Hepatic stellate cell (primary cell): ENCODE measurements at regions not wholly inside any gene's neighbourhood (a gene's known extent, or its start where the extent isn't known, plus 50 kb on each side); places are given as distances from the start of the nearest gene placed in this dataset.

Experiments
- DNase-seq: peaks from one replicate; pipeline ENCODE4 v3.0.0; 2011; ENCODE audit warnings: low spot score

DNA sequence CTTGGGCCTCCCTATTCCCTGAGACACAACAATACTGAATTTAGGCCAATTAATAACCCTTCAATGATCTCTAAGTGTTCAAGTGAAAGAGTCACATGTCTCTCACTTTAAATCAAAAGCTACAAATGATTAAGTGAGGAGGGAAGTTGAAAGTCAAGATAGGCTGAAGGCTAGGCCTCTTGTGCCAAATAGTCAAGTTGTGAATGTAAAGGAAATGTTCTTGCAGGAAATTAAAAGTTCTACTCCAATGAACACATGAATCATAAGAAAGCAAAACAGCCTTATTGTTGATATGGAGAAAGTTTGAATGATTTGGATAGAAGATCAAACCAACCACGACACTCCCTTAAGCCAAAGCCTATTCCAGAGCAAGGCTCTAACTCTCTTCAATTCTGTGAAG lies 286.9 kb downstream of the MEIS1 start:
- no peak for DNase-seq

DNA sequence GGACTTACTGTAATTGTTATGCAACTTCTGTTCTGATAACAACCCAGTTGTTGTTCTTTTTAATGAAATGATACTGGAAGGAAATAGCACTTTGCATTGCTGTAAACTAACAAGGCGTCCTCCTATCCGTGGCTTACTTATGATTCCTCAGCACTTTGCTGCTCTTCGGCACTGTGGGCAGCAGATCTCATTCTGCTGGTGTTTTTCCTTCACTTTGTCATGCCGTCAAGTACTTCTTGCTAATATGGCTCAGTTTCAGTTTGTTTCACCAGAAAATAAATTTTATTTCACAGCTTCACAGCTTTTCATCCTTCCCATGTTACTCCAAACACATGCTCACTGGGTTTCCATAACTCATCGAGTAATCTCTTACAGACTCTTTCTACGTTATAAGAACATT lies 289.3 kb downstream of the MEIS1 start:
- no peak for DNase-seq

DNA sequence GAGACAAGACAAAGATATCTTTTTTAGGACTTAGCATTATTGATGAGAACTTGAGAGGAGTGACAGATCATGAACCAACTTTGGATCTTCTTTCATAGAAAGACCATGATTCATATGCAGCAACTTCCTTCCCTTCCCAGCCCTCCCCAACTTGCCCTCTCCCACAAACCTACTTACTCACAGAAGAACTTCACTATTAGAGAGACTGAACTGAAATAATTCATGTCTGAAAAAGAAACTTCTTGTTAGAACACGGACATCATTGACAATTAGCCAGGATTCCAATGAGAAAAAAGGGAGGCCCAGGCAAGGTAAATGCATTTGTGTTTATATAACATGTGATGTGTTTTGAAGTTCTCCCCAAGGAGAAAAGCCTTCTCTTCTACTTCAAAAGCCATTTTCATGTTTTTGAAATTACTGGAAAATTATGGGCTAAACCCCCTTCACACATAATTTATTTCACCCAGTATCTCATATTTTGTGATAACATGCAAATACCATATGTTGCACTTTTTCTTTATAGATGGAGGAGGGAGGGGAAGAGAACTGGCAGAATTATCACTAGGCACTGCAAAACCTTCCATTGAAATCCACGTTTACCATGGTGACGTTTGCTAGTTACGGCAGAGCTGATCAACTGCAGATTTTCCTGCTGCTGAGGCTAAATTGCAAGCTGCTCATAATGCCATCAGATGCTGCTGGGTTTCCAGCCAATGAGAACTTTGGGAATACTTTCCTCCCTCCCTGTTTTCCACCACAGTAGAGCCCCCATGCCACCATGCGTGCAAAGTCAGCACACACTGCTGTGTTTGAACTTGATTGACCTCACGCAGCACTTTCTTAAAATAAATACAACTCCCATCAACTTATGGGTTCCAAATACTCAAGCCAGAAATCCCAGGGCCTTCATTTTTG lies 294.7 kb downstream of the MEIS1 start:
- no peak for DNase-seq

DNA sequence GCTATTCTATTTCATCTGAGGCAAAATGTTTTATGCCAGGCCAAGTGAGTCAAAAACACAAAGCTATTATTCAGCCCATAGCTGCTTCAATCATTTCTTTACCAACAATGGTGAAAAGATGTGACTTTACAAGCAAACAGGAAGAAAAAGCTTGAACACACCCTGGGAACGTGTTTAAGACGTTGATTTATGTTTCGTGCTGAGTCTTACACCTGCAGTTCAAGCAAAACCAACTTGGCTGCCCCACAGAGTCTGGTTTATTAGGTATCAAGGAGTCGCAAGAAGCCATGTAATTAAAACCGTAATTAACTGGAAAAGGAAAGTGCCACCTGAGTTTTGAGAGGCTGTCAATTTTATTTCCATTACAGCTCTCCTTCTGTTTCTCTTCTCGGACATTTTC lies 295.5 kb downstream of the MEIS1 start:
- DNase-seq = no peak

DNA sequence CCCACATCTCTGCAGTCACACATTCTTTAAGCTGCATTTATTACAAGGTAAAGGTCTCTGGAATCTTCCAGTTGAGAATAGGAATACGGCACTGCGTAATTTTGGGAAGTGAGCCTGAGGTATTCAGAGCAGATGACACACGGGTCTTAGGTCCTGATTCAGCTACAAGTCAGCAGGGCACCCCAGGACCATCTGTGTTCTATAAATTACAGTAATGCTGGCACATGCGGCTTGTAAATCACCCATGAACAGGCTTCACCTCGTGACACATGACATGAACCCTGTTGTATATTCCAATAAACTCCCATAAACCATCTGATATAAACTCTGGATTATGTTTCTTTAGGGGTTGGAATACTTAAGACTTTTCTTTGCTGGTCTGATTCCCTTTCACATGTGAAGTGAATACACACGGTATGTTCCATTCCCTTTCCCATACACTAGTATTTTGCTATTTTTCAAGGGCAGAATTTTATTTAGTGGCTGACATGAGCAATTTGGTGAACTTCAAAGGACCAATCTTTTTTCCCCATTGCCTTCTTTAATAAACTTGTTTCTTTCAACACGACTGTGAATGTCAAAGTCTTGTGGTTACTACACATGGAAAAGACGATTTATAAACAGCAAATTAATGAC lies 298.6 kb downstream of the MEIS1 start:
- DNase-seq = no peak

DNA sequence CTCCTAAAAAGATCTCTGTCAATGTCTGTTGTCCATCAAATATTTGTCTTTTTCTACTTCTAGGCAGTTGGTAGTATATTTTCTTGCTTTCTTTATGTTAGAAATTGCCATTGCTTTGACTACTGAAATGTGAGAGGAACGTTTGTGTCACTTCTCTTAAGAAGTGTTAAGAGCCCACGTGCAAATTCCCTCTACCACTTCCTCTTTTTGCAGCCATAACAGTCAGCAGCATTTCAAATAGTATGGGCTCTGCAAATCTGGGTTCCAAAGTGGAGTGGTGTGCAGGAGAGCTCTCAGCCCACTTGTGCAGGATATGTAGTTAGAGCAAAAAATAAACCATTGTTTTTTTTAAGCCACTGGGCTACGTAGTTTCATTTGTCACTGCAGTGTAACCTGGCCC lies 314.0 kb downstream of the MEIS1 start:
- no peak for DNase-seq

DNA sequence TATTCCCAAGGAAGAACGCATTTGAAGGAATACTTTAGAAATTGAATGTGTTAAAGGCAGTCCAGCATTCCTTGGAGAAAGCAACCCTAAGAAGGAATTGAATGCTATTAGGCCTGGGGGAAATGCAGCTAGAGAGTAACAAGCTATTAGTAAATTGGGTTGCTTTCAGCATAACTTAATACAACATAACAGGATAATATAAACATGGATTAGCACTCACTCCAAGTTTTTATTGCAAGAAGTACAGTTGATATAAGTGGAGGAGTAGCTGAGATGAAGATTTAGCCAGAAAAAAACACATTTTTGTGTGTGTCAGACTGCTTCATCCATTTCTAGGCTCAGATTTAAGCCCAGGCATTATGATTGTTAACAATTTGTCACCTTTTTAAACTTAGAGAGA lies 314.6 kb downstream of the MEIS1 start:
- no peak for DNase-seq

DNA sequence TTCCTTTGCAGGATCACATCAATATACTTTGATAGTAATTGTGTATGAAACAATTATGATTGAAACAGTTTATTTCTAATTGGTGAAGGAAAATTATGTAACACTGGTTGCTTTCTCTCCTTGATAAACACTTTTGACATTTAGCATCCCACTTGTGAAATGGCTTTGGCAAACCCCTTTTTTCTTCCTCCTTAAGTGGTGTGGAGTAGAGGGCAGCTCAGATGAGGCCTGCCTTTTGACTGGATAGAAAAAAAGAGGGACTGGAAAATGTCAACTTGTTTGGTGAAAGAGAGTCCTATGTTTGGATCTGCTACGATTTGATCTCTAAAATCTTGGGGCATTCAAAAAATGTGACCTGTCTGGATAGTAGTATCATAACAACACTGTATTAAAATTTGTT lies 318.3 kb downstream of the MEIS1 start:
- no peak for DNase-seq

DNA sequence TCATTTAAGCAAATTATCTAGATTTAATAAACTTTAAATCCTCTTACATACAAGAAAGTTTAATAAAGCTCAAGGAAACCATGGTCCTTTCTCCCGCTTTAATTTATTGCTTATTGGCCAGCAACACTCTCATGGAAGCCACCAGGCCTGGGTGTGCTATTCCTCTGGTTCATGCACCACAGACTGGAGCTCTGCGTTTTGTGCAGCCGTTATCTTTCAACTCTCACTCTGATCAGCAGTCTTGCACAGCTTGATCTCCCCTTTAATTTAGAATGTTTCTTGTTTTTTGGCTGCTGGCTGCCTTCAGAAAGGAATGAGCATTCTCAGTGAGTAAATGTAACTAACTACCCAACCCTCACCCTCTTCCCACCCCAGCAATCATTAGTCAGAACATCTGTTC lies 318.7 kb downstream of the MEIS1 start:
- DNase-seq = no peak

DNA sequence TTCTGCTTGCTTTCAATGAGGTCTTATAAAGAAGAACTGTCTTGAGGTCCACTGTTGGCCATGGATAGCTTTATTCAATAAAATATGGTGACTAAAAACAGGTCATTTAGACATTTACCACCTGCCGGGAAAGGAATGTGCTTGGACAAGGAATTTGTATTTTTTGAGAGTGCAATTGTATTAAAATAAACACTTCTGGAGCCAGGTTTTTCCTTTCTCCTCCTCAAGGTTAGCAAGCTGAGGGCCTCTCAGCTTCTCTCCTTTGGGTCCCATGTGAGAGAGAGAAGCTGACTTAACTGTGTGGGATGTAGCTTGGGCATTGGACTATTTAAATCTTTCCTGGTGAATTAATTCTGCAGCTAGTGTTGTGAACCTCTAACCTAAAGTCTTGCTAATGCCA lies 321.0 kb downstream of the MEIS1 start:
- DNase-seq = no peak

DNA sequence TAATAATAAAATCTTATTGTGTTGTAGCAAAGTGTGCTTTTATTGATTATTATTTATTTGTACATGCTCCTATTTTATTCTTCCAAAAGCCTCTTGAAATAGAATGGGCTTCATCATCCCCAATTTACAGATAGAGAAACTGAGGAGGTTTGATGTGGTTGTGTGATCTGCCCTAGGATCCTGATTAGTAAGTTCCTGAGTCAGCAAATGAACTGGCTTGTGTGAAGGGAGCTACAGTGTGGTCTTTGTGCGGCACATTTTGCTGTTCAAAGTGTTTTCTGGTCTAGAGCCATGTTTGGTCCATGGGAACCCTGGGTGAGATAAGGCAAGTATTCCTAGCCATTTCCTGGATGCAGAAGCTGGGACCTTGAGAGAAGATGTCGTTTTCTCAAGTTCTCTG lies 326.9 kb downstream of the MEIS1 start:
- no peak for DNase-seq

DNA sequence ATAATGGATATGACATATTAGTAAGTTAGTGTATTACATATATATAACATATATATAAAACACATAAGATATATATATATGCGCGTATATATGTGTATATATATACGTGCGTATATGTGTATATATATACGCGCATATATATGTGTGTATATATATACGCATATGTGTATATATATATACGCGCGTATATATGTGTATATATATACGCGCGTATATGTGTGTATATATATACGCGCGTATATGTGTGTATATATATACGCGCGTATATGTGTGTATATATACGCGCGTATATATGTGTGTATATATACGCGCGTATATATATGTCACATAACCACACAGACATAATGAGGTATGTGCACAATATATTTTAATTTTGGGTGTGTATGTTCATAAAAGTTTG lies 327.8 kb downstream of the MEIS1 start:
- no peak for DNase-seq

DNA sequence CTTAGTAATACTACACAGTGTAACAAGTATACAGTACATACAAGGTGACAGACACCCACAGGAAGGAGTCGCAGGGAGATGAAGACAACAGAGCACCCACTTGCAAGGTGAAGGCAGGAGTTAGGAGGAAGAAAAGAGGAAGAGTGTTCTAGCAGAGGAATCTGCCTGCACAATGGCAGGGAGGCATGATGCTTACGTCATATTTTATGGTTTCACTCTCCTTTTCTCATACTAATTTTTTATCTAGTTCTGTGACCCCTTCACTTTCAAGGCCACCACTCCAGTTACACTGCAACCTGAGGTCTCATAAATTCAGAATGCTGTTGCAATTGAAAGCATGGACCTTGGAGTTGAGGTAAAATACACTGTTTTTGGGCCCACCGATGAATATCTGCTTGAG lies 331.7 kb downstream of the MEIS1 start:
- DNase-seq = no peak

DNA sequence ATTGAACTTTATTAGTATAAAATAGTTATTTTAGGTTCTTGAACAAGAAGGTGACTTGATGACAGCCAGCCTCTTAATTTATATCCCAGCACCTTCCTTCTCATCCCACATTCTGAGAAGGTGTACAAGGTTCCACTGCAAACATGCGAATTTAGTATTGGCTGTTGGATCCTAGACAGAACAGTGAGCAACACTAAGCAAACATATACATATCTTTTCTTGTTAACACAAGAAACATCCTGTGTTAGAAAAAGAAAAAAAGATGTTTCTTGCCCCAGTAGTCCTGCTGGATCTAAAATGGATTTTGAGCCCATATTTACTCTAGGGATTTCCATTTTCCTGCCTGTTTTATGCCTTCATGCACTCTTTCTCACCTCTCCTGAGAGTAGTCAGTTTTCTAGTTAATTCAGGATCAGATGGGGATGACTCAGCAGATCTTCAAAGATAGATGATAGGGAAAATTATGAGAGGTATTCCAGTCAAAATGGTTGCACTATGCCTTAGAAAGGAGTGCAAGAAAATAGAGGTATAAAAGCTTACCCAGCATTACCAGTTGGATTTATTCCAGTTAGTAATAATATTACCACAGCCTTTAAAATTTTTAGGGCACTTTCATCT lies 336.5 kb downstream of the MEIS1 start:
- no peak for DNase-seq

DNA sequence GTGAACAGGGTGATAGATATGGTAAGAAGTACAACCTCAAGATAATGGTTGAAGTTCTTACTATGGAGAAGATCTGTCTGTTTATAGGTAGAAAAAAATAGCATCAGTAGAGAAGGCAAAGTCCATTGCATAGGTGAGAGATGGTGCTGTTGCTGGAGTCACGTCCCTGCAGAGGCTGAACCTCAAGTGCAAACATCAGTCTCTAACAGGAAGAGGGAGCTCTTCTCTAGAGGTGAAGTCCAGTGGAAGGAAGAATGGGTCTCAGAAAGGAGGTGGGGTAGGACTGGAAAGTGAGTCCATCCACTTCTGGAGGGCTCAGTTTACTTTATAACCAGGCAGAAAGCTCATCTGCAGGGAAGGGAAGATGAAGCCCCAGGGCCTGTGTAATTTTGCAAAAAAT lies 337.7 kb downstream of the MEIS1 start:
- DNase-seq = no peak

DNA sequence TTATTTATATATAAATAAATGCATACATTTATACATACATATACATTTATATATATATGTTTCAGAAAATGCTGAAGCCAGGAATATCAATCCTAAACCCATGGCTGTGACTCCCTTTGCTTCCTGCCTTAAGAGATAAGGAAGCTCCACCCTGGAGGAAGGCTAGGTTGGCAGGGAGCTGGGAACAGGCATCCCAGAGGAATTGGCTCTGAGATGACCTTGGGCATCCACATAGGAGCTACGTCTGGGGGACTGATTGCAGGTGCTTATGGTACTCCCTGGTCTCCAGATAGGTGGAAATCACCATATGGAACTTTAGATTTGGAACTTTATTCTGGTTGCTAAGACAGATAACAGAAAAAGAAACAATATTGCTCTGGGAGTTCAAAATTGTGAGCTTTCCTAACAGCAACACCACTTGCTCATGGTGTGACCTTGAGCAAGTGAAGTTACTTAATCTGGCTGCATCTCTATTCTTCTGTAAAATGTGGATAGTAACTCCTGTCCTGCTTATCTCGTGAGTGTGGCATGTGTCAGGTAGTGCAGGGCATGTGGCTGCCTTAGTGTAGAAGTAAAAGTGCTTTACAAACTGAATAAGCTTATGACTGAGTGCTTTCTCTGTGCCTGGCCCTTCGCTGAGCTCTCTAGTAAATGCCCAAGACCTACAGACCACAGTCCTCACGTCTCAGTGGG lies 341.0 kb downstream of the MEIS1 start:
- no peak for DNase-seq

DNA sequence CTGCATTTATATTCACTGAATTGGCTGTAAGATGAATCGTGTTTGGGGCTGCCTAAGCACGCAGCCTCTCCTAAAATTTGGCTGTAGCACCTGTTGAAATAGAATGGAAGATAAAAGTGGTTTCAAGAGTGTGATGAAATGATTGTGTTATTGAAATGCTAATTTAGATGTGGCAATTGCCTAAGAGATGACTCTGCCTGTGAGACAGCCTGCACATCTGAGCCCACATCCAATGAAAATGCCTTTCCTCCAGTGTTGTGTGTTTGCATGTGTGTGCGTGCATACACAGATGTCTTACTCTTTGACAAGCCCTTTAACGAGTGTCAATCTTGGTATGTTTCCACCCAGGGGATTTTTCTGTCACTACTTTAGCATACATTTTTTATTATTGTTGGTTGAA lies 346.9 kb downstream of the MEIS1 start:
- DNase-seq = no peak

DNA sequence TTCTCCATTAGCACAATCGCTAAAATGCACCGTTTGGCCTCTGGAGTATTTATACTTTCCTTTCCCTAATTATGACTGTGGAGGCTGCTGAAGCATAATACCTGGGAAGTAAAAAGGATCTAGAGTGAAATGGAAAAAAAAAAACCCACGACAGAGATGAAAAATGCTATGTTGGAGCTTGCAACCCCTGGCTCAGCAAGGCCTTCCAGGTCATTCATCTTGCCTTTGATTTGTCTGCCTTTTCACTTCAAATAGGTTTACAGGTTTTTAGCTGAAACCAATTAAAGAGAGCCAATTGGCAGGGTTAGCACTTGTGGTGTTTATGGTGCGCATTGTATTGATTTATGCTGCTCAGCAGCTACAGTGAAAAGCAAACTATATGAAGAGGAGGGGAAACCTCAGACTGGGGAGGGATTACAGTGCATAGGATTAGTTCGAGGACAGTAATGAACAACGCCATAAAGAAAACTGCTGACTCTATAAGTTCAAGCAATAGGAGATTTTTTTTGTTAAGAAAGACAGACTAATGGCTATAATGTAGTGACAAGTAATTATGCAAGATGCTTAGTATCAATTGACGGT lies 347.9 kb downstream of the MEIS1 start:
- no peak for DNase-seq

DNA sequence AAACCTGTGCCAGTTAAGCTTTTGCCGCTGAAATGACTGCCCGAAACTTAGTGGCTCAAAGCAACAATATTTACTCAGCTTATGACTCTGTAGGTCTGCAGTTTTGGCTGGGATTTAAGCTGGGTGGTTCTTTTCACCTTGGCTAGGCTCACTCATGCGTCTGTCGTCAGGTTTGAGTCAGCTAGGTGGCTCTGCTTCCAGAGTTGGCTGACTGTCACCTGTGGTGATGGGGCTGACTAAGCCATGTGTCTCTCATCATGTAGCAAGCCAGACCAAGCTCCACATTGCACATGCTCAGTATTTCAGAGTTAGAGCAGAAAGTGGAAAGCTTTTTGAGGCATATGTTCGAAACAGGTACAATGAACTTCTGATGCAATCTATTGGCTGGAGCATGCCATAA lies 354.8 kb downstream of the MEIS1 start:
- no peak for DNase-seq

DNA sequence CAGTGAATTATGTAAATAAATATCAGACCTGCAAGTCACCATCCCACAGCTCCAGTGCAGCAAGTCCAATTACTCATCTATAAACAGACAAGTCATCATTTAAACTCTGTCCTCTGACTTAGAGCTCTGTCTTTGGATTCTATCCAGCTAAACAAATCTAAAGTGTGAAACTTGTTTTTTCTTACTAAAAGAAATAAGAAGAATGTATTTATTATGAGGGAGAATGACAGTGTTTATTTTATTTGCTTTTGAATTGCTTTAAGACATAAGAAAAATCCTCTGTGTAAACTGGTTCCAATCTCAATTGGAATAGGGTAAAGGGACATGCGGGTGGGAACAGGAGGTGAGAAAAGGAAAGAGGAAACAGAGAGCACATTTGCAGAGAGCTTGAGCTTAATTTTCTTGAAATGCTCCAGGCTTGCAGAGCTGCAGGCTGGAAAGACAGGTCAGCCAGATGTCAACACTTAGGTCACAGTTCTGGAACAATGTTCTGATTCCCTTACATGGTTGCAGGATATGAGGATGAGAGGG lies 355.8 kb downstream of the MEIS1 start:
- DNase-seq = peak; percentile 11

DNA sequence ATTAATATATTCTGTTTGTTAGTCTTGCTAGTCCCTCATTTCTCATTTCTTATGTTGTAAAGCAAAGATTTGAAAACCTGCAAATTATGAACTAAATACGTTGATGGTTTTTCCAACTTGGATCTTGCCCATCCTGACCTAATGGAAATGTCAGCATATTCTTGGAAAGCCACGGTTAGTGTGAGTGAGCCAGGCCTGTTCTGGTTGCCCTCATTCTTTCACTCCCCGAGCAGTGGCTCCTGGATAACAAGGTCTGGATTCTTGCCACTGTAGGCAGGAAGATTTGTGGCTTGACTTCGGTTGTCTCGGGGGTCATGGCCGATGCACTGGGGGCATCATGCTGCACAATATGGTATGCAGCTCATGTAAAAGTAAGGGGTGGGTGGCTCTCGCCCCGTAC lies 359.1 kb downstream of the MEIS1 start:
- no peak for DNase-seq

DNA sequence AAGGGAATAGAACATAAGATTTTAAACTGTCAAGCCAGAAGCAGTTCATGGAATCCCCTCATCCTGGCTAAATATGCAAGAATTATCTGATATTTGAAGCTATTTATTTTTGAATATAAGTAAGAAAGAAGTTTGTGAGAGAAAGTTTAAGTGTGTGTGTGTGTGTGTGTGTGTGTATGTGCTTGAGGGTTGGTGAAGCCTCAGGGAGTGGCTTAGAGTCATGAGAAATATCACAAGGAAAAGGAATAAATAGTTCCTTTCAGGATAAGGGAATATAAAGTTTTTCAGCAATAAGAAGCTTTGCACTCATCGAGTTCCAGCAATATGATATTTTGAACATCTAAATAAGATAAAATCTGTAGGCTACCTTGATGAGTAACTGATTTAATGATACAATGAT lies 359.6 kb downstream of the MEIS1 start:
- DNase-seq = no peak
